Subcutaneous abdominal adipose tissue (tissue), 5 donors: ENCODE measurements at regions not wholly inside any gene's neighbourhood (a gene's known extent, or its start where the extent isn't known, plus 50 kb on each side); places are given as distances from the start of the nearest gene placed in this dataset.

Source experiments
- H3K27ac ChIP-seq: one replicate; pipeline ENCODE4 v1.7.0; 2013; ENCODE audit warnings: low read depth, mild to moderate bottlenecking, inconsistent platforms, low read length, moderate library complexity
- H3K27me3 ChIP-seq, 5 donors: one replicate each; pipeline ENCODE4 v1.7.0; 2013; ENCODE audit warnings: low read length in 5 of 5, inconsistent platforms in 1 of 5; ENCODE audit not compliant: control insufficient read depth in 5 of 5, insufficient read depth in 4 of 5
- H3K36me3 ChIP-seq, 5 donors: one replicate each; pipeline ENCODE4 v1.7.0; 2013; ENCODE audit warnings: low read length in 5 of 5; ENCODE audit not compliant: control insufficient read depth in 5 of 5, insufficient read depth in 5 of 5
- H3K4me1 ChIP-seq, 5 donors: one replicate each; pipeline ENCODE4 v1.7.0; 2013; ENCODE audit warnings: low read length in 5 of 5, mild to moderate bottlenecking in 3 of 5, moderate library complexity in 1 of 5; ENCODE audit not compliant: control insufficient read depth in 5 of 5, insufficient read depth in 5 of 5
- H3K4me3 ChIP-seq, 5 donors: one replicate each; pipeline ENCODE4 v1.7.0; 2013; ENCODE audit warnings: low read length in 5 of 5, low read depth in 1 of 5
- H3K9ac ChIP-seq, 5 donors: one replicate each; pipeline ENCODE4 v1.7.0; 2013; ENCODE audit warnings: low read length in 5 of 5, mild to moderate bottlenecking in 4 of 5, moderate library complexity in 3 of 5
- H3K9me3 ChIP-seq, 5 donors: one replicate each; pipeline ENCODE4 v1.7.0; 2013; ENCODE audit warnings: low read length in 5 of 5; ENCODE audit not compliant: control insufficient read depth in 5 of 5
- donor health status: healthy.
- donor health status: healthy.
- donor health status: healthy.
- donor health status: healthy.
- donor health status: healthy.

DNA sequence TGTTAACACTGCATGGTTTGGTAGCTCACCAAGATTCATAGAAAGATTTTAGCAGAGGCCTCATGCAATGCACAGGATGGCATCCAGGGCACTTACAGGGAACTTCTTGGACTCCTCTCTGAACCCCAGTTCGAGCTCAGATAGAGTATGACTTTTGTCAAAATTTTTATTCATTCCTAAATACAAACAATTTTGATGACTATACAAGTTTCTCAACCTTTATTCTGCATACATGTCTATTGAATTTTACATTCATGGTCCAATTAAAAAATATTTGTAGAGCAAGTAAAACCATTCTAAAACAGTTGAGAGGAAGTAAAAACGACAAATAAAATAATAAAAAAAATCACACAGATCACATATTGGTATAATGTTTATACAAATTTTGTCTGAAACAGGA, 219.0 kb upstream of the MAN1A1 start:
- Histone ChIP-seq H3K36me3 (no peaks in the 10 kb centered on the region), H3K9me3 (no peaks in the 10 kb centered on the region), H3K4me3 (no peak overlapping the region), H3K27me3 (no peaks in the 10 kb centered on the region), H3K9ac (no peak overlapping the region), H3K4me1 (peaks cover 0 to 3% (median 0%) of the 10 kb centered on the region in 5 donors), H3K27ac (no peak overlapping the region)

DNA sequence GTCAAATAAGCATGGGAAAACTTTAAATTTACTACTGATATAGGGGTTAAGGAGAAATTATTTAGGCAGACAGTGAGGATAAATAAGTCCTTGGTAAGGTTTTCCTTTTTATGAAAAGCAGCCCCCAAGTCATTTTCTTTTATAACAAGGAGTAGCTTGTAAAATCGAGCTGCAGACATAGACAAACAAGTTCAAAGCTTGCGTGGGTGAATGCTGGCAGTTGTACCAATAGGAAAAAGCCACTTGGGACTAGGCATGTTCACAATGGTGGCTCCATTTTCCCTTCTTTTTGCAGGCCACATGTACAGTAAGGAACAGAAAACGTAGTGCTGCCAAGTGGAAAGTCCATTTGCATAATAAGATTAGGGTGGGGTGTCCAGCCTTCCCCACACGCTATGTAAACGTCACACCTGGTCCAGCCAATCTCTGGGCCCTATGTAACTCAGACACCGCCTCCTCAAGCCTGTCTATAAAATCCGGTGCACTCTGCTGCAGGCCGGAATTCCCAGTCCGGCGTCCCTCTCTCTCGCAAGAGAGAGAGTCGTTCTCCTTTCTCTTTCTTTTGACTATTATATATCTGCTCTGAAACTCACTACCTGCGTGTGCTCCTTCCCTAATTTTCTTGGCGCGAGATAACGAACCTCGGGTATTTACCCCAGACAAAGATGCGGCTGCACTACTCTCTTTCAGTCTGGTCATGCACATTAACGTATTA, 217.1 kb upstream of the MAN1A1 start:
- Histone ChIP-seq H3K9ac (no peak overlapping the region), H3K27ac (no peak overlapping the region), H3K27me3 (no peaks in the 10 kb centered on the region), H3K36me3 (no peaks in the 10 kb centered on the region), H3K9me3 (no peaks in the 10 kb centered on the region), H3K4me1 (peaks cover 0 to 3% (median 0%) of the 10 kb centered on the region in 5 donors), H3K4me3 (no peak overlapping the region)

DNA sequence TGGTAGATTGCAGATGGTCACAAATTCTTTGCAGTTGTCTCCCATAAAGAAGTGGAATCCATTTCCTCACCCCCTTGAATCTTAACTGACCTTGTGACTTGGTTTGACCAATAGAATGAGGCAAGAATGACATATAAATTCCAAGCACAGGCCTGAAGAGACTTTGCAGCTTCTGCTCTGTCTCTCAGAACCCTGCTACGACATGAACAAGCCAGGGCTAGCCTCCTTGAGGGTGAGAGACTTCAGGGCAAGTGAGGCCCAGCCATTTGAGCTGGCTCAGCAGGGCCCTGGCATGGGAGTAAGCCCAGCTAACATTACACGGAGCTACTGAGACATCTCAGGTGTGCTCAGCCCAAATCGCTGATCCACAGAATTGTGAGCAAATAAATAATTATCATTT, 216.3 kb upstream of the MAN1A1 start:
- Histone ChIP-seq H3K4me3 (no peak overlapping the region), H3K9me3 (no peaks in the 10 kb centered on the region), H3K4me1 (peaks cover 0 to 3% (median 0%) of the 10 kb centered on the region in 5 donors), H3K27ac (no peak overlapping the region), H3K9ac (no peak overlapping the region), H3K36me3 (no peaks in the 10 kb centered on the region), H3K27me3 (no peaks in the 10 kb centered on the region)

DNA sequence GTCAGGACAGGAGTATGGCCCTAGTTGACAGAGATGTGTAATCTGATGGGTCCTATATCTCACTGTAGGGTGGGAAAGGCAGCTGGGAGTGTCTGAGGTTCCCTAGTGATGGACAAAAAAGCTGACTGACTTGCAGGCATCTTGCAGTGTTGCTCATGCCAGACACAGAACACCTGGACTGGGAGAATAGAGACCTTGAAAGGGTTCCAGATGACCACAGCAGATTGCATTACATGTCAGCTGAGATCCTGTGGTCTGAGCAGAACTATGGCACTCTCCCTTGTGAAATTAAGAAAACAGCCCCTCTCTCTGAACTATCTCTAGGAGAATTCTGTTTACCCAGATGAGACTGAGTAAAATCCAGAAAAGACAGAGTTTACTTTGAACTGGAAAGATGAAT, 212.6 kb upstream of the MAN1A1 start:
- Histone ChIP-seq H3K4me1 (peaks cover 0 to 3% (median 0%) of the 10 kb centered on the region in 5 donors), H3K36me3 (no peaks in the 10 kb centered on the region), H3K9ac (no peak overlapping the region), H3K27ac (no peak overlapping the region), H3K9me3 (no peaks in the 10 kb centered on the region), H3K4me3 (no peak overlapping the region), H3K27me3 (no peaks in the 10 kb centered on the region)

DNA sequence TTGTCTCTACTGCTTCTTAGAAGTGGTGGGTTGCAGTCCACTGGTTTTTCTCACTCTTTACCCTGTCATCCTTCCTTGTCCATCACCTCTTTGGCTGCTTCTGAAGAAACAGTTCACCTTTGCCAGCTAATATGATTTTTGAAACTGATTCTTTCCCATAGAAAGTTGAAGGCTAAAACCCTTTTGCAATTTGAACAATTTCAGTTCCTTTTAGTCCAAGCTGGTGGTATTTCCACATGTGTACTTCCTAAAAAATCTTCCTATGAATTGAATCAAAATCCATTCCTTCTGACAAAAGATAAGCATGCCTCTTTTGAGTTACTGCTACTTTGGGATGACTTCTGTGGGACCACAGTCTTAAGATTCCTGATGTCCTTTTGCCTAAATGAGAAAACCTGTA, 210.0 kb upstream of the MAN1A1 start:
- no peaks in the 10 kb centered on the region for H3K4me1 ChIP-seq

DNA sequence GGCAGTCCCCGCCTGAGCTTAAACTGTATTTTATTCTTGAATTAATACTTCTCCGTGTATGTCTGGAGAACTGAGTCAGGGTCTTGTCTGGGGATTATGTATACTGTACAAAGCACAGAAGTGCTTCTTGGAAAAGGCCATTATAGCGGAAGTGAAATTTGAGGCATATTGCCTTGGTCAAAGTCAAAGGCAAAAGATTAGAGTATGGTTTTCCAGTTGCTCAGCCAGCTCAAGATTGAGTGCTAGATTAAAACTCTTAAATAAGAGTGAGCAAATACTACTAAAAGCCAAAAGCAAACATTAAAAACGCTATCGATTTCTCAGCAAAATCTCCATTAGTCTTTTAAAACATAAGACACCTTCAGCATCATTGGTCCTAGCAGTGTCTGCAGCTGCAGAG, 207.7 kb upstream of the MAN1A1 start:
- H3K27ac ChIP-seq = no peak overlapping the region
- H3K9me3 ChIP-seq = no peaks in the 10 kb centered on the region
- no peak overlapping the region for H3K4me3 ChIP-seq
- no peaks in the 10 kb centered on the region for H3K4me1 ChIP-seq
- H3K36me3 ChIP-seq = no peaks in the 10 kb centered on the region
- no peaks in the 10 kb centered on the region for H3K27me3 ChIP-seq
- no peak overlapping the region for H3K9ac ChIP-seq

More for the DNA sequence above, 210.0 kb upstream of the MAN1A1 start:
- H3K9ac ChIP-seq = no peak overlapping the region
- H3K27me3 ChIP-seq = no peaks in the 10 kb centered on the region
- no peak overlapping the region for H3K27ac ChIP-seq
- no peaks in the 10 kb centered on the region for H3K36me3 ChIP-seq
- no peaks in the 10 kb centered on the region for H3K9me3 ChIP-seq
- no peak overlapping the region for H3K4me3 ChIP-seq

DNA sequence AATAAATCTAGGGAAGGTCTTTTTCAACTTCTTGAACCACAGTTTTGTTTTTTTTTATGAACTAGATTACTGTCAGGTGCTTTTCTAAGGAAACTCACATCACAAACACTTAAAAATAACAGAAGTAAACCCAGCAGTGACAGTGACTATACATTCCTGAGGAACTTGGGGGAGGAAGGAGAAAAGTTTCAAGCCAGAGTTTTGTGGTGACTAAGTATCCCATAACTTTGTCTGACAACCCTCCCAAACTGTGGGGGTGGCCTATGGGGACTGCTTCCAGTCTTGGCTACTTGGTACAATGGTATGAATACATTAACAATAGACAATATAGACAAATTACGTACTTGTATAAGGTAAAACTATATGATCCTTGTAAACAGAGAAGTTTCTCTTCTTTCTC, 202.5 kb upstream of the MAN1A1 start:
- H3K9ac ChIP-seq = no peak overlapping the region
- H3K4me1 ChIP-seq = no peaks in the 10 kb centered on the region
- H3K4me3 ChIP-seq = no peak overlapping the region
- no peaks in the 10 kb centered on the region for H3K36me3 ChIP-seq
- H3K9me3 ChIP-seq = no peaks in the 10 kb centered on the region
- no peak overlapping the region for H3K27ac ChIP-seq
- no peaks in the 10 kb centered on the region for H3K27me3 ChIP-seq

DNA sequence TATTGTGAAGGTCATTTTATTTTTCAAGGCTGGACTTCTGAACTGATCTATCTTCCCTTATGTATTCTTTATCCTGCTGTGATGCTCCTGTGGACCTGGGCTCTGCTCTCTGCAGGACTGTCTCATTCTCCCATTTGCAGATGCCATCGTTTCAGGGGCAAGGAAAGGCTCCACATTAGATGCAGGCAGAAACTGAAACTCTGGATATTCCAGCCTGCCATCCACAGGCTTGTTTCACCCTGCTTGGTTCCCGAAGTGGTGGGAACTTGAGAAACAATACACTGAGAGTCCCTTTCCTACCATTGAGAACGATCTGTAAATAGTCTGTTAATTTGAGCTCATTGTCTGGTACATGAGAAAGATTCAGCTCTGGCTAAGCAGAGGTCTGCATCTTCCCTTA, 197.5 kb upstream of the MAN1A1 start:
- Histone ChIP-seq H3K27ac (no peak overlapping the region), H3K36me3 (no peaks in the 10 kb centered on the region), H3K9ac (no peak overlapping the region), H3K9me3 (no peaks in the 10 kb centered on the region), H3K4me3 (no peak overlapping the region), H3K27me3 (no peaks in the 10 kb centered on the region), H3K4me1 (no peaks in the 10 kb centered on the region)

DNA sequence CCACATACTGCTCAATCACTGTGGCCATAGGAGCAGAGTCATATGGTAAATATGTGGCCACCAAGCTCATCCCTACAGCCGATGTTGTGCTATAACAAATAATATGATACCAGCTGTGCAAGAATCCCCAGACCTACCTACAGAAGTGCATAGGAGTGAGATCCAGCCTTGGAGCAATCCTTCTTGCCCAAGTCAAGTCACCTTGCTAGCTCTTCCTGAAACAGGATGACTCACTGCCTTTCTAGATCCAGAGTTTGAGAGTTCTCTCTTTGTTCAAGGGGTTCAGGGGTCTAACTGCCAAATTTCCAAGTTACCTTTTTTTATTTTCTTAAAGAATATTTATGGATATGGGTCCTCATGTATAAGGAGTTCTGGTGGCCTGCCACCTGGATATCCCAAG, 195.7 kb upstream of the MAN1A1 start:
- Histone ChIP-seq H3K9me3 (no peaks in the 10 kb centered on the region), H3K9ac (no peak overlapping the region), H3K27me3 (no peaks in the 10 kb centered on the region), H3K4me3 (no peak overlapping the region), H3K36me3 (no peaks in the 10 kb centered on the region), H3K4me1 (peaks cover 2 to 12% (median 10%) of the 10 kb centered on the region in 5 donors), H3K27ac (no peak overlapping the region)

DNA sequence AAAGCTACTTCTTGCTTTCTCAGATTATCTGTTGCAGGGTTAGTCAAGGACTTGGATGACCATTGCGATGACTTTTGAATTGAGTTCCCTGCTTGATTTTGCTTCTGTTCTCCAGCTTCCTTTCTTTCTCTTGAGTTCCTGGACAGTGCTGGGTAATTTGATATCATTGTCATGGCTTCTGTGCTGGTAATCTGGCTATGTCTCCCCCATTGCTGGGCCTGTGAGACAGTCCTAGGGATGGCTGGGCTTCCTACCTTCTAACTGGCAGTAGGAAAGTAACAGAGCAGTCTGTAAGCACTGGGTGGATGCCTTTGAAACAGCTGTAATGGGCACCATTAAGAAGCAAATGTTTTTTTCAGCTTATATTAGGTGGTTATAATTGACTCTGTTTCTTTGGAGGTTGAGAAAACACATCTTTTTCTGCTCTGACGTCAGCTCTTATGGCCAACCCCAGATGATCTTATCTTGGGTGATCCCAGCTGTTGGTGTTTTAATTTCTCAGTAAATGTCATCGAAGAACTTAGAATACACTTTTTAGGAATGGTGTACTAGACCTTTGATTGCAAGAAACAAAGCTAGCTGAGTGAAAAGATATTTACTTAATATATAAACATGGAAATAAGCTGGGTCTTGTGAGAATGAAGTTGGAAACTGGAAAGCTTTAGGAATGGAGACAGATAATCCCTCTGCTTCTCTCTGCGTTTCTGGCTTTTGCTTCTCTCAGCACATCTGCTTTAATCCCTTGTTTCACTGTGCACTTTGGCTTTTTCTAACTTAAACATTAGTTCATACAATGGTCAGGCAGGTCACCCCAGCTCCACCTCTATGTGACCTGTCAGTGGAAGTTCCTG, 195.0 kb upstream of the MAN1A1 start:
- Histone ChIP-seq H3K4me3 (no peak overlapping the region), H3K27me3 (no peaks in the 10 kb centered on the region), H3K9ac (no peak overlapping the region), H3K27ac (no peak overlapping the region), H3K4me1 (peaks cover 2 to 12% (median 10%) of the 10 kb centered on the region in 5 donors), H3K9me3 (no peaks in the 10 kb centered on the region), H3K36me3 (no peaks in the 10 kb centered on the region)
